ENCODE measurements at regions not wholly inside any gene's neighbourhood (a gene's known extent, or its start where the extent isn't known, plus 50 kb on each side); places are given as distances from the start of the nearest gene placed in this dataset.
A peak's percentile ranks its signal among the peaks of the same experiment; 100 is the strongest.
"Not testable (repeated sequence)": the region's sequence is repeated elsewhere in the genome, so short reads cannot be mapped to it uniquely, and the experiment has no call there.

- Mint-ChIP-seq H3K27ac (no peak overlapping the region), H3K27me3 (no peaks in the 10 kb centered on the region), H3K36me3 (no peaks in the 10 kb centered on the region), H3K4me3 (no peak overlapping the region), H3K4me1 (peaks cover 2% of the 10 kb centered on the region), H3K9me3 (no peaks in the 10 kb centered on the region)
- DNase-seq (ENCODE audit: low spot score in 2 of 2) (peak; percentile 79 to 80), ATAC-seq (ENCODE audit: low read depth) (peak; percentile 18)
Measured at GRCh38 chr6:26270903-26271667, 93.9 kb upstream of the BTN3A2 start.

GRCh38 chr6:26271668-26272024, 93.4 kb upstream of the BTN3A2 start:
- Mint-ChIP-seq H3K27me3 (no peaks in the 10 kb centered on the region), H3K27ac (no peak overlapping the region), H3K4me1 (peaks cover 2% of the 10 kb centered on the region), H3K4me3 (no peak overlapping the region), H3K36me3 (no peaks in the 10 kb centered on the region), H3K9me3 (no peaks in the 10 kb centered on the region)
- DNase-seq (ENCODE audit: low spot score in 2 of 2), result no peak
- no peak for ATAC-seq (ENCODE audit: low read depth)

- Mint-ChIP-seq H3K9me3 (no peaks in the 10 kb centered on the region), H3K27me3 (no peaks in the 10 kb centered on the region), H3K36me3 (no peaks in the 10 kb centered on the region), H3K4me3 (no peak overlapping the region), H3K27ac (no peak overlapping the region), H3K4me1 (peaks cover 2% of the 10 kb centered on the region)
- DNase-seq (ENCODE audit: low spot score in 2 of 2) (peak; percentile 48 to 60), ATAC-seq (ENCODE audit: low read depth) (peak; percentile 17)
Measured at GRCh38 chr6:26272171-26272637, 92.8 kb upstream of the BTN3A2 start.

- no peak overlapping the region for H3K27ac Mint-ChIP-seq
- no peak overlapping the region for H3K4me3 Mint-ChIP-seq
- H3K27me3 Mint-ChIP-seq, result no peaks in the 10 kb centered on the region
- no peaks in the 10 kb centered on the region for H3K36me3 Mint-ChIP-seq
- no peaks in the 10 kb centered on the region for H3K9me3 Mint-ChIP-seq
- DNase-seq (ENCODE audit: low spot score in 2 of 2) (peak in 1 of 2 donors; percentile 38), ATAC-seq (ENCODE audit: low read depth) (peak; percentile 18)
- peaks cover 2% of the 10 kb centered on the region for H3K4me1 Mint-ChIP-seq
Measured at GRCh38 chr6:26273673-26274588, 91.1 kb upstream of the BTN3A2 start.

- Mint-ChIP-seq H3K36me3 (peaks cover 3% of the 10 kb centered on the region), H3K27ac (no peak overlapping the region), H3K9me3 (no peaks in the 10 kb centered on the region), H3K27me3 (no peaks in the 10 kb centered on the region), H3K4me3 (no peak overlapping the region), H3K4me1 (peaks cover 2% of the 10 kb centered on the region)
- ATAC-seq (ENCODE audit: low read depth) (no peak), DNase-seq (ENCODE audit: low spot score in 2 of 2) (no peak)
Measured at GRCh38 chr6:26275663-26276062, 89.3 kb upstream of the BTN3A2 start.

- Mint-ChIP-seq H3K9me3 (no peaks in the 10 kb centered on the region), H3K4me3 (no peak overlapping the region), H3K27me3 (no peaks in the 10 kb centered on the region), H3K27ac (no peak overlapping the region), H3K4me1 (no peaks in the 10 kb centered on the region), H3K36me3 (peaks cover 8% of the 10 kb centered on the region)
- no peak for ATAC-seq (ENCODE audit: low read depth)
- no peak for DNase-seq (ENCODE audit: low spot score in 2 of 2)
Measured at GRCh38 chr6:26276841-26277648, 88.0 kb upstream of the BTN3A2 start.

- no peaks in the 10 kb centered on the region for H3K9me3 Mint-ChIP-seq
- peaks cover 8% of the 10 kb centered on the region for H3K36me3 Mint-ChIP-seq
- no peaks in the 10 kb centered on the region for H3K27me3 Mint-ChIP-seq
- no peak overlapping the region for H3K27ac Mint-ChIP-seq
- no peak overlapping the region for H3K4me3 Mint-ChIP-seq
- no peak for DNase-seq (ENCODE audit: low spot score in 2 of 2)
- no peak for ATAC-seq (ENCODE audit: low read depth)
- H3K4me1 Mint-ChIP-seq, result peaks cover 7% of the 10 kb centered on the region
Measured at GRCh38 chr6:26278536-26278935, 86.5 kb upstream of the BTN3A2 start.

GRCh38 chr6:26279371-26279770, 85.6 kb upstream of the BTN3A2 start:
- not testable (repeated sequence) for H3K4me1 Mint-ChIP-seq

GRCh38 chr6:26280407-26280806, 84.6 kb upstream of the BTN3A2 start:
- no peaks in the 10 kb centered on the region for H3K9me3 Mint-ChIP-seq
- no peak overlapping the region for H3K4me3 Mint-ChIP-seq
- DNase-seq (ENCODE audit: low spot score in 2 of 2) (no peak), ATAC-seq (ENCODE audit: low read depth) (no peak)
- H3K27ac Mint-ChIP-seq, result no peak overlapping the region
- H3K27me3 Mint-ChIP-seq, result no peaks in the 10 kb centered on the region
- peaks cover 8% of the 10 kb centered on the region for H3K36me3 Mint-ChIP-seq
- H3K4me1 Mint-ChIP-seq, result peaks cover 7% of the 10 kb centered on the region

More at GRCh38 chr6:26279371-26279770, 85.6 kb upstream of the BTN3A2 start:
- H3K4me3 Mint-ChIP-seq; DNase-seq (ENCODE audit: low spot score in 2 of 2); H3K9me3 Mint-ChIP-seq; H3K27me3 Mint-ChIP-seq; H3K27ac Mint-ChIP-seq; H3K36me3 Mint-ChIP-seq; ATAC-seq (ENCODE audit: low read depth): not testable (repeated sequence)

GRCh38 chr6:26284537-26285142, 80.4 kb upstream of the BTN3A2 start:
- DNase-seq (ENCODE audit: low spot score in 2 of 2) (peak; percentile 44 to 53), ATAC-seq (ENCODE audit: low read depth) (peak; percentile 18)
- H3K4me3 Mint-ChIP-seq, result peak overlapping the region; percentile 87
- H3K4me1 Mint-ChIP-seq, result peaks cover 10% of the 10 kb centered on the region
- peak overlapping the region; percentile 100 for H3K27ac Mint-ChIP-seq
- peaks cover 10% of the 10 kb centered on the region for H3K36me3 Mint-ChIP-seq
- H3K9me3 Mint-ChIP-seq, result peaks cover 3% of the 10 kb centered on the region
- H3K27me3 Mint-ChIP-seq, result no peaks in the 10 kb centered on the region

- Mint-ChIP-seq H3K9me3 (peaks cover 3% of the 10 kb centered on the region), H3K4me3 (peak overlapping the region; percentile 87), H3K27ac (peak overlapping the region; percentile 100), H3K36me3 (peaks cover 10% of the 10 kb centered on the region), H3K27me3 (no peaks in the 10 kb centered on the region), H3K4me1 (peaks cover 10% of the 10 kb centered on the region)
- ATAC-seq (ENCODE audit: low read depth) (peak; percentile 81), DNase-seq (ENCODE audit: low spot score in 2 of 2) (peak; percentile 85 to 92)
Measured at GRCh38 chr6:26285143-26286134, 79.6 kb upstream of the BTN3A2 start.

- peak; percentile 12 for ATAC-seq (ENCODE audit: low read depth)
- H3K36me3 Mint-ChIP-seq, result peaks cover 4% of the 10 kb centered on the region
- peak; percentile 88 to 89 for DNase-seq (ENCODE audit: low spot score in 2 of 2)
- H3K9me3 Mint-ChIP-seq, result peaks cover 3% of the 10 kb centered on the region
- peak overlapping the region; percentile 87 for H3K4me3 Mint-ChIP-seq
- peak overlapping the region; percentile 100 for H3K27ac Mint-ChIP-seq
- peaks cover 10% of the 10 kb centered on the region for H3K4me1 Mint-ChIP-seq
- H3K27me3 Mint-ChIP-seq, result no peaks in the 10 kb centered on the region
Measured at GRCh38 chr6:26286168-26286877, 78.7 kb upstream of the BTN3A2 start.

All from memory B cell (primary cell).